ENCODE measurements at regions not wholly inside any gene's neighbourhood (a gene's known extent, or its start where the extent isn't known, plus 50 kb on each side); places are given as distances from the start of the nearest gene placed in this dataset.

GRCh38 chr1:69221524-69221923, 346.2 kb upstream of the LRRC7 start:
- no peak for TF ChIP-seq CTCF (IDR thresholded peaks at IDR 0.05; ENCODE audit: insufficient read depth, low read length, severe bottlenecking)
- H3K4me3 ChIP-seq (ENCODE audit: low read depth, low read length): no peak overlapping the region
- no peak for DNase-seq (ENCODE audit: low read depth)

GRCh38 chr1:69223156-69223555, 344.6 kb upstream of the LRRC7 start:
- no peak for FAIRE-seq
- Histone ChIP-seq H3K4me3 (ENCODE audit: low read depth, low read length) (no peak overlapping the region), H3K36me3 (ENCODE audit: control insufficient read depth, insufficient read depth, low read length) (no peaks in the 10 kb centered on the region), H3K27me3 (ENCODE audit: control insufficient read depth, insufficient read depth, low read length) (no peaks in the 10 kb centered on the region)
- no peak for TF ChIP-seq CTCF (IDR thresholded peaks at IDR 0.05; ENCODE audit: insufficient read depth, low read length, severe bottlenecking)
- no peak for DNase-seq (ENCODE audit: low read depth)

More at GRCh38 chr1:69221524-69221923, 346.2 kb upstream of the LRRC7 start:
- Histone ChIP-seq H3K36me3 (ENCODE audit: control insufficient read depth, insufficient read depth, low read length) (no peaks in the 10 kb centered on the region), H3K27me3 (ENCODE audit: control insufficient read depth, insufficient read depth, low read length) (no peaks in the 10 kb centered on the region)
- FAIRE-seq: no peak

GRCh38 chr1:69228501-69228900, 339.2 kb upstream of the LRRC7 start:
- FAIRE-seq (no peak), DNase-seq (ENCODE audit: low read depth) (no peak)
- no peaks in the 10 kb centered on the region for H3K36me3 ChIP-seq (ENCODE audit: control insufficient read depth, insufficient read depth, low read length)
- no peak for TF ChIP-seq CTCF (IDR thresholded peaks at IDR 0.05; ENCODE audit: insufficient read depth, low read length, severe bottlenecking)
- H3K4me3 ChIP-seq (ENCODE audit: low read depth, low read length): no peak overlapping the region
- H3K27me3 ChIP-seq (ENCODE audit: control insufficient read depth, insufficient read depth, low read length): no peaks in the 10 kb centered on the region

- no peak for TF ChIP-seq CTCF (IDR thresholded peaks at IDR 0.05; ENCODE audit: insufficient read depth, low read length, severe bottlenecking)
- no peaks in the 10 kb centered on the region for H3K27me3 ChIP-seq (ENCODE audit: control insufficient read depth, insufficient read depth, low read length)
- no peaks in the 10 kb centered on the region for H3K36me3 ChIP-seq (ENCODE audit: control insufficient read depth, insufficient read depth, low read length)
- FAIRE-seq: no peak
- H3K4me3 ChIP-seq (ENCODE audit: low read depth, low read length): no peak overlapping the region
- no peak for DNase-seq (ENCODE audit: low read depth)
Observed at GRCh38 chr1:69230208-69230607, 337.5 kb upstream of the LRRC7 start.

GRCh38 chr1:69233463-69233862, 334.3 kb upstream of the LRRC7 start:
- no peaks in the 10 kb centered on the region for H3K27me3 ChIP-seq (ENCODE audit: control insufficient read depth, insufficient read depth, low read length)
- no peak for FAIRE-seq
- no peak for TF ChIP-seq CTCF (IDR thresholded peaks at IDR 0.05; ENCODE audit: insufficient read depth, low read length, severe bottlenecking)

GRCh38 chr1:69244211-69244610, 323.5 kb upstream of the LRRC7 start:
- TF ChIP-seq CTCF (IDR thresholded peaks at IDR 0.05; ENCODE audit: insufficient read depth, low read length, severe bottlenecking): no peak
- FAIRE-seq (no peak), DNase-seq (ENCODE audit: low read depth) (no peak)
- no peak overlapping the region for H3K4me3 ChIP-seq (ENCODE audit: low read depth, low read length)
- H3K36me3 ChIP-seq (ENCODE audit: control insufficient read depth, insufficient read depth, low read length): no peaks in the 10 kb centered on the region
- no peaks in the 10 kb centered on the region for H3K27me3 ChIP-seq (ENCODE audit: control insufficient read depth, insufficient read depth, low read length)

More at GRCh38 chr1:69233463-69233862, 334.3 kb upstream of the LRRC7 start:
- Histone ChIP-seq H3K36me3 (ENCODE audit: control insufficient read depth, insufficient read depth, low read length) (no peaks in the 10 kb centered on the region), H3K4me3 (ENCODE audit: low read depth, low read length) (no peak overlapping the region)
- no peak for DNase-seq (ENCODE audit: low read depth)
